ENCODE measurements at regions not wholly inside any gene's neighbourhood (a gene's known extent, or its start where the extent isn't known, plus 50 kb on each side); places are given as distances from the start of the nearest gene placed in this dataset.

GRCh38 chr16:5382484-5382883, 284.9 kb upstream of the EEF2KMT start:
- DNase-seq, result no peak

DNA sequence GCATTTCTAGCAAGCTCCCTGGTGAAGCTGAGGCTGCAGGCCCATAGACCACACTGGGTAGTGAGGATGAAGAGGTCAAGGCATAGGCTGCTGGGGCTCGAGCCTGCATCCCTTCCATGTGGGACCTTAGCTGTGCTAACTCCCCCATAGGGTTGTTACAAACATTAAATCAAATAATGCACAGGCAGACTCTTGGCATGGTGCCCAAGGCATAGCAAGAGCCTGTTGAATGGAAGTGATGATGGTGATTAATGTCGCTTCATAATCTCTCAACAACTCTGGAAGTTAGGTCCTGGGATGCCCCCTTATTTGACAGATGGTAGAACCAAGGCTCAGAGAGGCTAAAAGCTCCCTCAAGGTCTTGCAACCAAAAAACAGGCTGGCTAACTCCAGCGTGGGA, 283.9 kb upstream of the EEF2KMT start:
- no peak for DNase-seq

DNA sequence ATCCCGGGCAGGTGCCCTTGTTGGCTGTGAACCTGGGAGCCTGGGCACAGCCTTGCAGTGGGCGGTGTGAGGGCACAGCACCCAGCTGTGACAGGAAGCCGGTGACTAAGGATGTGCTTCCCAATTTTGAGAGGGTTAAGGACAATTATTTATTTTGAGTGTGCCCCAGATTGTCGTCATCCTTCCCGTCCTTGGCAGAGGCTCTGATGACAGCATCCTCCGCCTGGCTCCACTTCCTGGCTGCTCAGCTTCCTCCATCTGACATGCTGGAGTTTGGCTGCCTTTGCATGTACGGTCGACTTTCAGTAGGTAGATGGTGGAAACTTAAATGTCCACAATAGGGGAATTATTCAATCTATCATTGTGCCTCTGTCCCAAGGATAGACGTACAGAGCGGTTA, 282.4 kb upstream of the EEF2KMT start:
- DNase-seq, result no peak

GRCh38 chr16:5378531-5378930, 280.9 kb upstream of the EEF2KMT start:
- DNase-seq, result no peak

DNA sequence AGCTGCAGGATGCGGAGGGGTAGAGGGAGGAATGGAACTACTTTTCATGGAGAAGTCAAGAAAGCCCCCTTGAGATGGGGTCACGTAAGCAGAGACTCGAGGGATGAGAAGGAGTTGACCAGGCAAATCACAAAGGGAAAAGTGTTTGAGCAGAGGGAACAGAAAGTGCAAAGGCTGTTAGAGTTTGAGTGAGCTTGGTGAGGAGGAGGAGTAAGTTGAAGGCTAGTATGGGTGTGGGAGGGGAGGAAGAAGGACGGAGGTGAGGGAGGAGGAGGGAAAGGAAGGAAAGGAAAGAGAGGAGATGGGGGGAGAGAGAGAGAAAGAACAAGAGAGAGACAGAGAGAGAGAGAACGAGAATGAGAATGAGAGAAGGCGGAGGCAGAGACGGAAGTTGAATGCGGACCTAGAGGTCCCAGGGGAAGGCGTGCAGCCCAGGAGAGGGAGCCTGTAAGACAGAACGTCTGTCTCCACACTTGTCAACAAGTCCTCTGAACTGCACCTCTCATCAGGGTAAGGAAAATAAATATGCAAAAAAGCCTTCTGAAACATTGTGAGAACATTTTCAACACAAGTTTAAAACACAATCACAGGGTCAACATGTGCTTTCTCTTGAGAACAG, 279.8 kb upstream of the EEF2KMT start:
- no peak for DNase-seq

DNA sequence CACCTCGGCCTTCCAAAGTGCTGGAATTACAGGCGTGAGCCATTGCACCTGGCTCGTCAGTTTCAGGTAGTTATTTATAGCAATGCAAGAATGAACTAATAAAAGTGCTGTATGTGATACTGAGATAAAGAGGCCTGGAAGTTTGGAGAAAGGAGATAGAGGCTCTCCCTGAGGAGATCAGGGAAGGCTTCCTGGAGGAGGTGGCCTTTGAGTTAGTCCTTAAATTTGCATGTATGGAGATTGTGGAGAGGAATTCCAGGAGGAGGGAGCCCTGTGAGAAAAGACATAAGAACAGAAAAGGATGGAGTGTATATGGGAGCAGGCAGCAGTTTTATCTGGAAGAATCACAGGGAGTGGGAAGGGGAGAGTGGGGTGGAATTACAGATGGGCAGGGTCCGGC, 276.6 kb upstream of the EEF2KMT start:
- no peak for DNase-seq

- no peak for DNase-seq
These were observed 270.4 kb upstream of the EEF2KMT start for GRCh38 chr16:5367951-5368350.

DNA sequence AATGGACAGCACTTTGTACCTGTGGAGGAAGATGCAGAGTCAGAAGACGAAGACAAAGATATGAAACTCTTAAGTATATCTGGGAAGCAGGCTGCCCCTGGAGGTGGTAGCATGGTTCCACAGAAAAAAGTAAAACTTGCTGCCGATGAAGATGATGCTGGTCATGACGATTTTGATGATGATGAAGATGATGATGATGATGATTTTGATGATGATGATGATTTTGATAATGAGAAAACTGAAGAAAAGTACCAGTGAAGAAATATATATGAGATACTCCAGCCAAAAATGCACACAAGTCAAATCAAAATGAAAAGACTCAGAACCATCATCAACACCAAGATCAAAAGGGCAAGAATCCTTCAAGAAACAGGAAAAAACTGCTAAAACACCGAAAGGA, 268.5 kb upstream of the EEF2KMT start:
- no peak for DNase-seq

- DNase-seq, result no peak
These were observed 266.6 kb upstream of the EEF2KMT start for GRCh38 chr16:5364186-5364585.

- no peak for DNase-seq
These were observed 263.7 kb upstream of the EEF2KMT start for GRCh38 chr16:5361322-5361721.

GRCh38 chr16:5354645-5355044, 257.1 kb upstream of the EEF2KMT start:
- DNase-seq, result no peak

GRCh38 chr16:5349670-5350517, 252.3 kb upstream of the EEF2KMT start:
- no peak for DNase-seq

GRCh38 chr16:5349101-5349500, 251.5 kb upstream of the EEF2KMT start:
- DNase-seq, result no peak

GRCh38 chr16:5347561-5347960, 250.0 kb upstream of the EEF2KMT start:
- no peak for DNase-seq

GRCh38 chr16:5336941-5337340, 239.3 kb upstream of the EEF2KMT start:
- DNase-seq, result no peak

- no peak for DNase-seq
These were observed 236.4 kb upstream of the EEF2KMT start for GRCh38 chr16:5333991-5334390.

DNA sequence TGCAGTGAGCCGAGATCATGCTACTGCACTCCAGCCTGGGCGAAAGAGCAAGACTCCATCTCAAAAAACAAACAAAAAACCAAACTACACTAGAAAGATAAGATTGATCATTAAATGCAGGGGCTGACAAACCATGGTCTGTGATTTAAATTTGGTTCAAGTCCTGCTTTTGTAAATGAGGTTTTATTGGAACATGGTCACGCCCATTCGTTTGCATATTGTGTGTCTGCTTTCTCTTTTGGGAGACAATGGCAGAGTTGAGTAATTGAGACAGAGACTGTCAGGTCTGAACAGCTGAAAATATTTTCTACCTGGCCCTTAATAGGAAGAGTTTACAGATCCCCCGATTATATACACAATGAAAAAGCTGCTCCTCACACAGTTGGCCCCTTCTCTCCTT, 235.5 kb upstream of the EEF2KMT start:
- no peak for DNase-seq

- DNase-seq, result no peak
These were observed 232.5 kb upstream of the EEF2KMT start for GRCh38 chr16:5330058-5330457.

DNA sequence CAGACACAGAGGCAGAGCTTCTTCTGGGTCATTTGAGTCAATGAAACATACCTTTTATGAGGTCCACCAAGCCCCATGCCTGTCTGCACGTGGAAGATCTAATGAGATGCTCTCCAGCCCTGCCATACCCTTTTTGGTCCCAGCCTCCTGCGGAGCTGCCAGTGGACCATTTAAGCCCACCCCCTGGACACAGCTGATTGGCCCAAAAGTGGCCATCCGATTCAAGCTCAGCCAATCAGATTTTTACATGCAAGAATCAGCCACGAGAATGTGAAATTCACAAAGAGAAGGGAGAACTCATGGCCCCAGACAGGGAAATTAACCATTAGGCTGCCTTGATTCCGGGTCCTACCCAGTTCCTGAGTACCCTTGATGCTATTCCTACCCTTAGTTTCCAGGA, 231.0 kb upstream of the EEF2KMT start:
- DNase-seq, result no peak

GRCh38 chr16:5326395-5326794, 228.8 kb upstream of the EEF2KMT start:
- no peak for DNase-seq

DNA sequence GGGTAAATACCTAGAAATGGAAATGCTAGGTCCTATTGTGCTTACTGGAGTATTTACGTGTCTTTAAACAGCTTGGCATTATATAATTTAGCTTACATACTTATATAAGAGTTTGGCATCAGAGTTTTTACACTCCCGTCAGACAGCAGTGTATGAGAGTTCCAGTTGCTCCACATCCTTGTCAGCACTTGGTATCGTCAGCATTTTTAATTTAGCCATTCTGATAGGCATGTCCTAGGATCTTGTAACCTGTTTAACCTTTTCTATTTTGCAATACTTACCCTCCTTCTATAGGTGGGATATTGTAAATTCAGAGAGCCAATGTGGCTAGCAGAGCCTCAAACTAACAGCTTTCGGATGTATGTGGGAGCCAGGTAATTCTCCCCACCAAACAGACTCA, 228.3 kb upstream of the EEF2KMT start:
- no peak for DNase-seq

- DNase-seq, result no peak
These were observed 225.9 kb upstream of the EEF2KMT start for GRCh38 chr16:5323284-5324141.

- no peak for DNase-seq
These were observed 224.3 kb upstream of the EEF2KMT start for GRCh38 chr16:5321930-5322329.

DNA sequence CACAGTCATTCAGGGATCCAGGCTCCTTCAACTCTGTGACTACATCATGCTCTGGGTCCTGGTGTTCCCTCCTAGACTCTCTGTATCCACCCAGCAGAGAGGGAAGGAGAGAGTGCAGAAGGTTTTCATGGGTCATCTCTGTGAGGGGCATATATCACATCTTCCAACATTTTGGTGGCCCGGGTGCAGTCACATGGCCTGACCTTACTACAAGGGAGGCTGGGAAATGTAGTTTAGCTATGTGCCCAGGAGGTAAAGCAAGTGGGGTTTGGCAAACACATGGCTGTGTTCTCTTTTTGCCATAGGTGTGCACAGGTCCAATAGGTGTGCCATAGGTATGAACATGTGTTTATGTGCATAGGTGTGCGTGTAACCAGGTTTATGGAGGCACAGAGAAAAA, 222.2 kb upstream of the EEF2KMT start:
- no peak for DNase-seq
